AG09319 (cell line): ENCODE measurements at regions not wholly inside any gene's neighbourhood (a gene's known extent, or its start where the extent isn't known, plus 50 kb on each side); places are given as distances from the start of the nearest gene placed in this dataset.

Experiments
- DNase-seq: peaks from one replicate; pipeline ENCODE4 v3.0.0-alpha.2; 2010; ENCODE audit warnings: low read depth; ENCODE audit errors: extremely low read depth
- TF ChIP-seq, protein P1 (sequence below): IDR thresholded peaks from 2 replicates; pipeline ENCODE4 v1.5.1; 2011; ENCODE audit warnings: low read depth, mild to moderate bottlenecking, inconsistent platforms, low read length, moderate library complexity

DNA sequence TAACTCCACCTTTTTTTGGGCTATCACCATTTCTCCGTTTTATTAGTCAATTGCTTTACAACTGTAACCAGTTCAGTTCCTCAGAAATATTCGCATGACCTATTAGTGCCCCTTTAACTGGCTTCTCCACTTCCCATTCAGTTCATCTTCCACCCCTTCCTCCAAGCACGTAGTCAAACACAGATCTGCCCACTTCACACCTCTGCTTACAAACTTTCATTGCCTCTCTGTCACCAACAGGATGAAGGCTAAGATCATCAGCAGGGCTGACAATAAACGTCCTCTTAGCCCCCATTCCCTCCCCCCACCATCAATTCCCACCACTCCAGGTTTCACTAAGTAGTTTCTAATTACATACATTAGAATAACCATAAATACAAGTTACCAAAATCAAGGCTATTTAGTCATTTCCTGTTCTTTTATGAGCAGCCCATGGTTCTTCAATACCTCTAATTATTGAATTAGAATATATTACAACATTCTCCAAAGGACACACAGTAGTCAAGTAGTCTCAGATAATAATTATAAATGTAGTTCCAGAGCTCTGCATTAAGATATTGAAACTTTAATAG is 95.7 kb downstream of the SPRY2 start:
- no peak for DNase-seq
- TF ChIP-seq, protein P1, sequence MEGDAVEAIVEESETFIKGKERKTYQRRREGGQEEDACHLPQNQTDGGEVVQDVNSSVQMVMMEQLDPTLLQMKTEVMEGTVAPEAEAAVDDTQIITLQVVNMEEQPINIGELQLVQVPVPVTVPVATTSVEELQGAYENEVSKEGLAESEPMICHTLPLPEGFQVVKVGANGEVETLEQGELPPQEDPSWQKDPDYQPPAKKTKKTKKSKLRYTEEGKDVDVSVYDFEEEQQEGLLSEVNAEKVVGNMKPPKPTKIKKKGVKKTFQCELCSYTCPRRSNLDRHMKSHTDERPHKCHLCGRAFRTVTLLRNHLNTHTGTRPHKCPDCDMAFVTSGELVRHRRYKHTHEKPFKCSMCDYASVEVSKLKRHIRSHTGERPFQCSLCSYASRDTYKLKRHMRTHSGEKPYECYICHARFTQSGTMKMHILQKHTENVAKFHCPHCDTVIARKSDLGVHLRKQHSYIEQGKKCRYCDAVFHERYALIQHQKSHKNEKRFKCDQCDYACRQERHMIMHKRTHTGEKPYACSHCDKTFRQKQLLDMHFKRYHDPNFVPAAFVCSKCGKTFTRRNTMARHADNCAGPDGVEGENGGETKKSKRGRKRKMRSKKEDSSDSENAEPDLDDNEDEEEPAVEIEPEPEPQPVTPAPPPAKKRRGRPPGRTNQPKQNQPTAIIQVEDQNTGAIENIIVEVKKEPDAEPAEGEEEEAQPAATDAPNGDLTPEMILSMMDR: no peak

DNA sequence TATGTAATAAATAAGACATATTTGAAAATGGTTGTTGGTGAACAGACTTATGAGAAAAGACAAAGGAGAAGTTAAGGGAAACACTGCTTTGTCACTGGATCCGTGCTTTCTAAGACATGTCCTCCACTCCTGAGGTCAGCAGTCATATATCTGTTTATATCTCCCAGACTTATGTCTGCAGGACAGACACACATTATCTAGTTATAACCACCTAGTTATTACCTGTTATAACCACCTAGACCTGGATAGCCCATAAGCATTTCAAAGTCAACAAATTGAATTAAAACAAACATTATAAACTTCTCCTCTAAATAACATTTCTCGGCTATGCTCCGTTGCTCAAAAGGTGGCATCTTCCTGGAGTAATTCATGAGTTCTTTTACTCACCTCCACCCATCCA is 96.4 kb downstream of the SPRY2 start:
- DNase-seq: no peak

DNA sequence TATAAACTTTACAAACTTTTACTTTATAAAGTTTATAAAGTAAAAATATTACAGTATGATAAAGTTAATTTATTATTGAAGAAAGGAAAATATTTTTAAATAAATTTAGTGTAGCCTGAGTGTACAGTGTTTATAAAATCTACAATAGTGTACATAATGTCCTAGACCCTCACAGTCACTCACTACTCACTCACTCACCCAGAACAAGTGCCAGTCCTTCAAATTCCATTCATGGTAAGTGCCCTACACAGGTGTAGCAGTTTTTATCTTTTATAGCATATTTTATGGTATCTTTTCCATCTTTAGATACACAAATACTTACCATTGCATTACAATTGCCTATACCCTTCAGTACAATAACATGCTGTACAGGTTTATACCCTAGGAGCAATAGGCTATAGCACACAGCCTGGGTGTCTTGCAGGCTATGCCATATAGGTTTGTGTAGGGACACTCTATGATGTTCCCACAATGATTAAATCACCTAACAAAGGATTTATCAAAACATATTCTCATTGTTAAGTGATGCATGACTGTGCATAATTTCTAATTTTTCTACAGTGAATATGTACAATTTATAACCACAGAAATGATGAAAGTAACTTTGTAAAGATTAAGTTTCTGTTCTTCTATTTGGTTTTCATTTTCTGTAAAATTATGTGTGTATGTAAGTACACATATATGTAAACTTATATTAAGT is 98.0 kb downstream of the SPRY2 start:
- TF ChIP-seq, protein P1: no peak
- no peak for DNase-seq

More for the DNA sequence above, 96.4 kb downstream of the SPRY2 start:
- TF ChIP-seq, protein P1: no peak

DNA sequence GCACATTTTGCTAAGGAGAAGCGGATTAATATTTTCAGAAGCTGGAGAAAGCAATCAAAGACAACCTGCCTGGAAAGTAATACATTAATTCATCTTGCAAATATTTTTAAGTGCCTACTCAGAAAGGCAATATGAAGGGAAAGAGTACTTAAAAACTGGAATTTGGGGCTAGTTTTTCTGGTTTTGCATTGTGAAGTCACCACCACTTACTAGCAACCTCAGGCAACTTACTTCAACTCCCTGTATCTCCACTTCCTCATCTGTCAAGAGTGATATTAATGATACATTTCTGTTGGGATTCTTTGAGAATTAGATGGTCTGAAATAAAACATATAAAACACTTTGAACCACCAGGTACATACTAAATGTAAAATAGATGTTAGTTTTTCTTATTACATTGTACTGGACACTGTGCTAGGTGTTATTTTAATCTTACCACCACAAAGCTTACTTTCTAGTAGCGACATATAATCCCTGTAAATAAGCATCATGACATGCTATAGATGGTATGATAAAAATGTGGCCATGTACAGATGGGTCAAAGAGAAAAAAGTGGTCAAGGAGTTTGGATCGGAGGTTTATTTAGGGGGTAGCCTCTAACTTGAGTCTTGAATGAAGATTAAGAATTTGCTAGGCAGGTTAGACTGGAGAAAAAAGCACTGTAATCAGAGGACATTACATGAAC is 101.2 kb downstream of the SPRY2 start:
- TF ChIP-seq, protein P1: no peak
- DNase-seq: no peak

DNA sequence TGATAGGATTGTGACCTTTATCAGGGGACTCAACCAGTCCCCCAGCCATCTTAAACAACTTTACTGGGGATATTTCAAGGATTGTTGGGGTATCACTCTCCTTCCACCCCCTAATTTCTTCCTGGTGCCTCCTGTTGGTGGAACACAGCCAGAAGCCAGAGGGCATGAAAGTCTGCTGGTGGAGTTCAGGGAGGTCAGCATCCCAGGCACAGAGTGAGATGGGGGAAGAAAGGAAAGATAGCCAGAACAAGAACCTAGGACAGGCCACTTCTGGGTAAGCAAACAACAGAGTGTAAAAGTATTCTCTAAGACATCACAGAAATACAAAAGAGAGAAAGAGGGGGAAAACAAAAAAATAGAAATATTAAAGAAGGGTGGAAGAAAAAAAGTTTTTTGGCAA is 101.8 kb downstream of the SPRY2 start:
- TF ChIP-seq, protein P1: no peak
- DNase-seq: no peak

DNA sequence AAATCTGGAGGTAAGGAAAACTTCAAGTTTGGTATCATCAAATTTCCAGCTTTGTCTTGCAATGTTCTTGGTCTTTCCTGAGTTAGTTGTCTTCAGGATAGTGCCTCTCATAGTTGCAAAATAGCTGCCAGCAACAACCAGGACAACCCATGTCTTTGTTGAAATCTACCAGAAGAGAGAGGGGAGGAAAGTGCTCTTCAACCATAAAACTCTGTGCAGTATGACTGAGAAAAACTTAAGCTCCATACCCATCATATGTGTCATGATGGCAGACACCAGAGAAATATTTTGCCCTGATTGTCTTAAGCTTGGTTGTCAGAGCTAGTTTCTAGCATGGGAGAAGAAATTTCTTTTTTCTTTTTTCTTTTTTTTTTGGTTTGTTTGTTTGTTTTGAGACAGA is 103.3 kb downstream of the SPRY2 start:
- DNase-seq: no peak
- TF ChIP-seq, protein P1: no peak

DNA sequence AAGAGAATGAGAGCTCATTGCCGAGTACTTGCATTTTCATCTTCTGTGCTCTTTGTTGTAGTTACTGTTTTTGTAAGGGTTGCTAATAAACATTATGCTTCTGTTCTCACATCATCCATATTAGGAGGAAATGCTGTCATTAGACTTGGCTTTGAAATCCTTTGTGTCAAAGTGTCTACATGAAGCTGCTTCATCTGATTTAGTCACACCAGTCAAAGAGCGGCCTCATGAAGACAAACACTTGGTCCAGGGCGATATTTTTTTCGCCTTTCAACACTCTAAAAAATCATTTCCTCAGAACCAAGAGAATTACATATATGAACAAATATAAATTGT is 105.0 kb downstream of the SPRY2 start:
- DNase-seq: no peak
- TF ChIP-seq, protein P1: no peak
